Activated CD4-positive, alpha-beta T cell treated with anti-CD3 and anti-CD28 coated beads, Interleukin-2, Interleukin-4, amounts not matched to agents 100 ng/mL and 50 ng/mL, durations not matched to agents 16 hours and 8 hours (primary cell): ENCODE measurements at regions not wholly inside any gene's neighbourhood (a gene's known extent, or its start where the extent isn't known, plus 50 kb on each side); places are given as distances from the start of the nearest gene placed in this dataset.

Source experiments
- DNase-seq: peaks from one replicate; pipeline ENCODE4 v3.0.0-alpha.2; 2020; ENCODE audit warnings: low spot score

GRCh38 chr2:221822416-221822815, 250.3 kb upstream of the EPHA4 start:
- no peak for DNase-seq

GRCh38 chr2:221818616-221819320, 246.7 kb upstream of the EPHA4 start:
- no peak for DNase-seq

DNA sequence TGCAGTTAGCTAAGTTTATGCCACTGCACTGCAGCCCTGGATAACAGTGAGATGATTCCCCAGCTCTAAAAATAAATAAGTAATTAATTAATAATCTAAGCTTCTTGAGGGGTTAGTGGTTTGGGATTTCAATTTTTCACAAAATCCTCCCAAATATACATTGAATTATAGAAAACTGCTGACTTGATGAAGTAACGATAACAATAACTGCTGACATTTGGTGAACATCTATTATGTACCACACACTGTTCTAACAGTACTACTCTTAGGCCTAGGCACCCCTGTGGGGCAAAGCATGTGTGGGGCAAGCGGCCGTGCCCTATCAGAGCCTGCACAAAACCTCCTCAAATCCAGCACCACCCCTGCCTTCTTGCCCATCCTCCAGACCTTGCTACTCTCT, 245.8 kb upstream of the EPHA4 start:
- no peak for DNase-seq

GRCh38 chr2:221817052-221817451, 244.9 kb upstream of the EPHA4 start:
- DNase-seq = no peak

GRCh38 chr2:221816566-221816965, 244.5 kb upstream of the EPHA4 start:
- no peak for DNase-seq

GRCh38 chr2:221810650-221811049, 238.5 kb upstream of the EPHA4 start:
- no peak for DNase-seq

GRCh38 chr2:221810245-221810644, 238.1 kb upstream of the EPHA4 start:
- no peak for DNase-seq

- no peak for DNase-seq
Observed at GRCh38 chr2:221808488-221808887, 236.4 kb upstream of the EPHA4 start.

DNA sequence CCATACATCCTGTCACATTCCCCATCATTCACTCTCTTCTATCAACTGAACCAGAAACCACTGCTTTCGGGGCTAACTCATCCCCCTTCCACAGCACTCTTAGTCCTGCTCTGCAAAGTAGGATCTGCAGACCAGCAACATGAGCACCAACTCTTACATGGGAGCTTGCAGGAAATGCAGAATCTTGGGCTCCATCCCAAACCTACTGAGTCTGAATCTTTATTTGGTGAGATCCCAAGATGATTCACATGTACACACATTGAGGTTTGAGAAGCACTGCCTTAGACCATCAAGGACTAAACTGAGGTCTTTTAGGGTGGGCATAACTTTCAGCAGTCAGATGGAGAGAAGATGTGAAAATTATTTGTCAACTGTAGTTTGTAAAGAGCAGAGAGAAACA, 235.6 kb upstream of the EPHA4 start:
- DNase-seq = no peak

- no peak for DNase-seq
Observed at GRCh38 chr2:221802089-221802488, 230.0 kb upstream of the EPHA4 start.

GRCh38 chr2:221792971-221793521, 220.9 kb upstream of the EPHA4 start:
- DNase-seq = no peak

- DNase-seq = no peak
Observed at GRCh38 chr2:221791844-221792243, 219.7 kb upstream of the EPHA4 start.

- DNase-seq = no peak
Observed at GRCh38 chr2:221787561-221787960, 215.5 kb upstream of the EPHA4 start.

DNA sequence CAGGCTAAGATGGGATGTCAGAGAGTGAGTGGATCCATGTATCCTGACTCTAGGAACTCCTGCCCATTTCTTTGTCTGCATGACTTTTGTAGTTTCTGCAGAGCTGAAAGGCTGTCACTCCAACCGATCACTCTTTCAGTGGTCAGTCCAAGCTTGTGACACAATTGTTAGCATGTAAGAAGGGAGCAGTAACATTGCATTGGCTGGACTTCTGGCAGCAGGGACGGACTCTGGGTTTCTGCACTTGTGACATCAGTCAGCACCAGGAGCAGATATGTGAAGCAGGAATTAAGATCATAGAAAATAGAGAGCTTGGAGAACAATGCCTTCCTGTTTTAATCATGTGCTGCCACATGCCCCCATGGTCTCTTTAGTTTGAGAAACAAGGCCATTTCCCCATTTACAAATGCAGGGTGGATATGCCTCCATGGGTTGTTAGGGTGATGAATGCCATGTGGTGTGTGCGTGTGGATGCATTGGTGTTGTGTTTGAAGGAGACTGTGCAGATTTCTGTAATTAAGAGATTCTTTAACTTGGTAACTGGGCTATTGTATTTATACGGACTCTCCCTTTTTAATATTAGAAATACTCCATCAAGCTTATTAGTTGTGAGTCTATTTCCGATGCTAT, 214.3 kb upstream of the EPHA4 start:
- DNase-seq = no peak

DNA sequence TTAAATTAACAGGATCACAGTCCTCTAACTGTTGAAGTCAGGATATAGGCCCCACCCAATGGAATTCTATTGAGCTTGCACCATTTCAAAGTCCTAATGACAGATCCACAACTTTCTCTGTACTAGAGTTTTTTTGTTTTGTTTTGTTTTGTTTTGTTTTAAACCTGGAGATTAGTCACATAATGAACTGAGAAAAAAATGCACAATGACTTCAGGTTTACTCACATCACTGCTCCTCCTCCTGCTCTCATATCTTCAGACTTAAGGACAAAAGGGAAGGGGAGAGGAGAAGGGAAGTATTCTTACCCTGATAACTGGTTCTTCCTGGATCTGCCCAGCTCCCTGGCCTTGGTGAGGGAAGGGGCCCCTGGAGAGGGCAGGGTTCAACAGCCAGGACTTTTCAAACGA, 208.2 kb upstream of the EPHA4 start:
- DNase-seq = no peak

DNA sequence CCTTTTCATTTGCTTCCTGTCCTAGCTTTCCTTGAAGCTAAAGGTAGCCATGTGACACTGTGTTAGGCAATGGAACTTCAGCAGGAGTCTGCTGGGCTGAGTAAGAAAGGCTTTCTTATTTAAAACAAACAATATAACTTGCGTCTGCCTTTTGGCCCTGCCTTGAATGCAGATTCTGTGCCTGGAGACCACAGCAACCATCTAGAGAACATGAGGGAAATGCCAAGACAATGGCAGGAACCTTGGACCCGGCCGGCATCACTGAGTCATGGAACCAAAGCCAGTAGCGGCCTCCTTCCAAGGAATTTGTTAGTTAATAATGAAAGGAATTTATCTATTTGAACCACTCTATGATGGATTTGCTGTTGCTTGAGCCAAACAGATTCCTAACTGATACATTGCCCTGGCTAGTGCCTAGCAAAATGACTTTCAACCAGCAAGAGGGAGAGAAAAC, 207.5 kb upstream of the EPHA4 start:
- DNase-seq = no peak

DNA sequence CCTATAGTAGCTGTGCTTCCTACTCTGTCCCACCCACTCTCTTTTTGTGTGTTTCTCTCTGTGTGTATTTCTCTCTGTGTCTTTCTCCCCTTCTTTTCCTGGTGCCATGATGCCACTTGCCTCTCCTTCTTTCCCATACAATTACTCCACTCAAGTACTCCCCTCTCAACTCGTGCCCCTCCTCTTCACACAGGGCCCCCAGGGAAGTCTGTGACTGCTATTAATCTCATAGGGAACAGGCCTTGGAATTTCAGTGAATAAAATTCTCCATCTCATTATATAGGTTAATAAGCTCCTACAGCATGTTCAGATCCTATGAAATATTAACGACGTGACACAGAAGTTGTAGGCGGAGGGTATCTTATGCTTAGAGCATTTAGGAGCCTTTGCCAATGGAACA, 205.9 kb upstream of the EPHA4 start:
- DNase-seq = no peak

DNA sequence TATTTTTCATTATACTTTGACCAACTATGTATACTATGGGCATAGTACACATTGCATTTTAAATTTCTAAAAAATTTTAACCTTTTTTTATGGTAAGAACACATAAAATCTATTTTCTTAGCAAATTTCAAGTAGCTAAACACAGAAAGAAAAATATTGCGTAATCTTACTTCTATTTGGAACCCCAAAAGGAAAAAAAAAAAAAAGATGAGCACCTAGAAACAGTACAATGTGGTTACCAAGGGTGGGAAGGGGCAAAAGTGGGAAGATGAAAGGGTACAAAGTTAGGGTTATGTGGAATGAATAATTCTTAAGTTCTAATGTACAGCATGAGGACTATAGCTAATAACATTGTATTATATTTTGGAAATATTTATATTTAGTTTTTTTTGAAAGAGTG, 205.0 kb upstream of the EPHA4 start:
- no peak for DNase-seq

DNA sequence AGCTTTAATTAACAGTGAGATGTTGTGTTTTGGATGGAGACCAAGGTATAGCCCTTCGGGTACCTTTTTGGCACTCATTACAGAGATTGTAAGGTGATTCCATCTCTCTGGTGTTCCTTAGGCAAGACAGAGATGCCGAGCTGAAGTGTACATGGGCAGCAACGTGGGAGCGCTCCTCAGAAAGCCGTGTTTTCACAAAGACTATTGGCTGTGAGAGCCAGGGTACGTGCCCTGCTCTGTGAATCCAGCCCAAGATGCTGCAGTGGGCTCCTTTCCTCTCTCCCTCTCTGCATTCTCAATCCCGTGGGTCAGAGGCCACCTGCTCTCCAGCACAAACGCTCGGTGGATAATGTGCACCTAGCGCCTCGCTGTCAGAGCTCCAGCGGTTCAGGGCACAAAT, 203.0 kb upstream of the EPHA4 start:
- DNase-seq = no peak

DNA sequence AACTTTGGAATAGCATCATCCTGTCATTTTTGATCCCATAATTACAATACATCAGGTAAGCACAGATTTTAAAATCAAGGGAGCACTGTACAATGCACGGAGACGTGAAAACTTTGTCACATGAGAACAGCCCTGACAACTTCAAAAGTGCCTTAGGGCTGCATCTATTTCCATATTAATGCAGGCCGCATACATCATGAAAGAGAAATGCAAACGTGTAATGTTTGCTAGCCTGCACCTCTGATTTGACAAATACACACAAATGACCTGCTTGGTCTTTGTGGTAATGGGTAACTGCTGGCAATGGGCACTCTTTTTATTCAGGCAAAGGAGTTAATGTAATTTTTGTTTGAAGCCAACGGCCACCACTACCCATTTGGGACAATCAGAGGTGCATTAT, 202.0 kb upstream of the EPHA4 start:
- no peak for DNase-seq

- no peak for DNase-seq
Observed at GRCh38 chr2:221771297-221771696, 199.2 kb upstream of the EPHA4 start.

DNA sequence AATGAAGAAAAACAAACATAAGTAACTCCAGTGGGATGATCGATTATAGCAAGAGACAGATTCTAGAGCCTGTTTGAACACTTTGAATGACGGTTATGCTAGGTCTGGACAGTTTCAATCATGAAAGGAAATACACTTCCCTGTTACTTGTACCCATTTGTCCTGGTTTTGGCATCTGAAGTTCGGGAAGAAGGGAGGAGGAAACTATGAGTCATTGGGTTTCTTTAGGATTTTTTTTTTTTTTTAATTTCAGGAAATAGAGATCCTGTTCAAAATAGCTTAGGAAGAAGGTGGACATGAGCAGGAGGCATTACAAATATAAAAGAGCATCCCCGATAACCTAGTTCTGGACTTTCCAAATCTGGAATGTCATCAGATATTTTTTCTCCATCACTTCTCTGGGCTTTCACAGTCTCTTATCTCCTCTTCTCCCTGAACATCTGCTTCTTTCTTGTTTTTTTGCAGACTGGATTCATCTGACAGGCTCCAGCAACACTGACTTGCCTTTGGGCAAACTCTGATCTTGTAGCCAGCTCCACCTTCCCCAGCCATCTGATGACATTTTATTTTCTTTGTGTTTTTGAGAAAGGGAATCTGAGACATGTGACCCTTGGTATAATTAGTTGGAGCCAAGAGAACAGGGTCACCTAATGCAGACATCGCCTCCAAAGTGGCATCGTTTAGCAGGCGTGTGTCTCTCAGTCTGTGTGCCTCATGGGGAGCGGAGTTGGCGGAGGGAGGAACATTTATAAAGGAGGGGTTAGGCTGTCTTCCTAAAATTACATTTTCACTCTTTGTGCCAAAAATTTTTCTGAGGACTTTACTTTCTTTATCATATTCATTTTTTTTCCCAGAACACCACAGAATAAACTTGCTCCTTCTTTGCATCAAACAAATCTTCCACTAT, 195.3 kb upstream of the EPHA4 start:
- no peak for DNase-seq

DNA sequence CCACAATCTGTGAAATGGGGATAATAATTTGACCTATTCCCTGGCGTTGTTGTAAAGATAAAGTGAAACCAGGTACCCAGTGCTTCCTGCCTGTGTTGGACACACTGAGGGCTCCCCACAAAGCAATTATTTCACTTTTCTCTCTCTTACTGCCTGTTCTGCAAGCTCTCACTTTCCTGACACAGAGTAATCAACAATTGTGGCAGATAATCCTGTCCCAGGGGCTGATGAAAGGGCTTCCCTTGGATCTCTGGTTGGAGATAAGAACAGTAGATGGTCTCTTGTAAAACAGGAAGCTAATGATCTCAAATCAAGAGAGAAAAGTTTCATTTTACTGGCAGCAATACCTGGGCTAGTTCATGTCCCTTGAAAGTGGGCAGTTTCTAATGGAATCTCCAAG, 190.4 kb upstream of the EPHA4 start:
- no peak for DNase-seq
